GM19351 (cell line): ENCODE measurements at regions not wholly inside any gene's neighbourhood (a gene's known extent, or its start where the extent isn't known, plus 50 kb on each side); places are given as distances from the start of the nearest gene placed in this dataset.

ENCODE experiments used
- ATAC-seq: cut with Tn5 transposase; IDR thresholded peaks from one replicate; pipeline ENCODE4 v1.9.1; 2021; ENCODE audit warnings: mild to moderate bottlenecking, moderate library complexity; ENCODE audit not compliant: unreplicated experiment

- no peak for ATAC-seq
Observed at GRCh38 chr9:23526806-23527205, 299.2 kb downstream of the ELAVL2 start.

- no peak for ATAC-seq
Observed at GRCh38 chr9:23532282-23532681, 293.8 kb downstream of the ELAVL2 start.

- ATAC-seq: no peak
Observed at GRCh38 chr9:23537192-23538066, 288.6 kb downstream of the ELAVL2 start.

GRCh38 chr9:23538067-23538402 lies 288.0 kb downstream of the ELAVL2 start:
- no peak for ATAC-seq

- ATAC-seq: no peak
Observed at GRCh38 chr9:23538461-23539003, 287.5 kb downstream of the ELAVL2 start.

- ATAC-seq: no peak
Observed at GRCh38 chr9:23539311-23539710, 286.7 kb downstream of the ELAVL2 start.

GRCh38 chr9:23541976-23542375 lies 284.1 kb downstream of the ELAVL2 start:
- no peak for ATAC-seq

- no peak for ATAC-seq
Observed at GRCh38 chr9:23542438-23542837, 283.6 kb downstream of the ELAVL2 start.

- no peak for ATAC-seq
Observed at GRCh38 chr9:23542927-23543326, 283.1 kb downstream of the ELAVL2 start.

- ATAC-seq: no peak
Observed at GRCh38 chr9:23543419-23543818, 282.6 kb downstream of the ELAVL2 start.

- no peak for ATAC-seq
Observed at GRCh38 chr9:23545728-23546127, 280.3 kb downstream of the ELAVL2 start.

- no peak for ATAC-seq
Observed at GRCh38 chr9:23551311-23551721, 274.7 kb downstream of the ELAVL2 start.

- no peak for ATAC-seq
Observed at GRCh38 chr9:23551929-23552707, 273.9 kb downstream of the ELAVL2 start.

- no peak for ATAC-seq
Observed at GRCh38 chr9:23552876-23553601, 273.0 kb downstream of the ELAVL2 start.

- no peak for ATAC-seq
Observed at GRCh38 chr9:23554686-23555085, 271.4 kb downstream of the ELAVL2 start.

GRCh38 chr9:23555851-23556250 lies 270.2 kb downstream of the ELAVL2 start:
- no peak for ATAC-seq

GRCh38 chr9:23556459-23556858 lies 269.6 kb downstream of the ELAVL2 start:
- no peak for ATAC-seq

- no peak for ATAC-seq
Observed at GRCh38 chr9:23557689-23558088, 268.4 kb downstream of the ELAVL2 start.

- no peak for ATAC-seq
Observed at GRCh38 chr9:23559522-23559921, 266.5 kb downstream of the ELAVL2 start.

GRCh38 chr9:23563517-23563916 lies 262.5 kb downstream of the ELAVL2 start:
- no peak for ATAC-seq

GRCh38 chr9:23567516-23568165 lies 258.4 kb downstream of the ELAVL2 start:
- ATAC-seq: no peak
